HepG2 (cell line): ENCODE measurements at regions not wholly inside any gene's neighbourhood (a gene's known extent, or its start where the extent isn't known, plus 50 kb on each side); places are given as distances from the start of the nearest gene placed in this dataset.

Experiments used
- JUN ChIP-seq: sonication (generic); formaldehyde crosslinking; IDR thresholded peaks from 2 replicates; pipeline ENCODE4 v1.4.0; 2020; ENCODE audit warnings: mild to moderate bottlenecking, missing genetic modification reagents
- MLLT10 ChIP-seq: sonication (generic); formaldehyde crosslinking; IDR thresholded peaks from 2 replicates; pipeline ENCODE4 v1.4.0; 2020; ENCODE audit warnings: missing genetic modification reagents
- SP1 ChIP-seq, 2 experiments: fragments of 450-650 bp in 1 of 2; sonication (generic) in 1 of 2; formaldehyde crosslinking in 1 of 2; IDR thresholded peaks; 2 replicates each; pipeline versions ENCODE4 v1.4.0 to v1.6.1; 2016 to 2020; ENCODE audit warnings: missing genetic modification reagents in 1 of 2
- ZNF124 ChIP-seq: sonication (generic); formaldehyde crosslinking; IDR thresholded peaks from 2 replicates; pipeline ENCODE4 v1.4.0; 2020; ENCODE audit warnings: missing genetic modification reagents
- TF ChIP-seq, protein P1 (sequence below): sonication (generic); formaldehyde crosslinking; IDR thresholded peaks from 2 replicates; pipeline ENCODE4 v1.4.0; 2020; ENCODE audit warnings: mild to moderate bottlenecking, missing genetic modification reagents
- TF ChIP-seq, protein P2 (sequence below): sonication (generic); formaldehyde crosslinking; IDR thresholded peaks from 2 replicates; pipeline ENCODE4 v1.4.0; 2020; ENCODE audit warnings: missing genetic modification reagents, low read depth, mild to moderate bottlenecking, borderline replicate concordance
- TF ChIP-seq, protein P3 (sequence below): sonication (generic); formaldehyde crosslinking; IDR thresholded peaks from 2 replicates; pipeline ENCODE4 v1.4.0; 2020; ENCODE audit warnings: missing genetic modification reagents

DNA sequence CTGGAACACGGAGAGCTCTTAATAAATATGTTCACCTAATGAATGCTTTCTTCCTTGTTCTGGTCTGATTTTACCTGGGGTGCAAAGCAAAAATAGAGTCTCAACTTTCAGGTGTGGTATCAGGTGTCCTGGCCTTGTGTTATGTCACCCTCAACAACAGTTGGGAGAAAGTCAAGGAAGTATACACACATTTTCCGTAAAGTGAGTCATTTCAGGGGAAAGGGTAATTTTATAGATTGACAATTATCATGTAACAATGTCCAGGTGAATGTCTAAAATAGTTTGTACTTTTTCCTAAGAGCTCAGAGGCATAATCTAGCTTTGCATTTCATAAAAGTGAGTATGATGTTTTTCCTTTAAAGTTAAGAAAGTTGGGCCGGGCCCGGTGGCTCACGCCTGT, 287.4 kb downstream of the SKIDA1 start (continued):
- TF ChIP-seq MLLT10 (no peak), SP1 (IDR thresholded peaks at IDR 0.05) (no peak), SP1 (CRISPR knock-in tag; IDR thresholded peaks at IDR 0.05) (no peak), ZNF124 (CRISPR knock-in tag) (no peak), JUN (CRISPR knock-in tag) (no peak)
- TF ChIP-seq, protein P1, sequence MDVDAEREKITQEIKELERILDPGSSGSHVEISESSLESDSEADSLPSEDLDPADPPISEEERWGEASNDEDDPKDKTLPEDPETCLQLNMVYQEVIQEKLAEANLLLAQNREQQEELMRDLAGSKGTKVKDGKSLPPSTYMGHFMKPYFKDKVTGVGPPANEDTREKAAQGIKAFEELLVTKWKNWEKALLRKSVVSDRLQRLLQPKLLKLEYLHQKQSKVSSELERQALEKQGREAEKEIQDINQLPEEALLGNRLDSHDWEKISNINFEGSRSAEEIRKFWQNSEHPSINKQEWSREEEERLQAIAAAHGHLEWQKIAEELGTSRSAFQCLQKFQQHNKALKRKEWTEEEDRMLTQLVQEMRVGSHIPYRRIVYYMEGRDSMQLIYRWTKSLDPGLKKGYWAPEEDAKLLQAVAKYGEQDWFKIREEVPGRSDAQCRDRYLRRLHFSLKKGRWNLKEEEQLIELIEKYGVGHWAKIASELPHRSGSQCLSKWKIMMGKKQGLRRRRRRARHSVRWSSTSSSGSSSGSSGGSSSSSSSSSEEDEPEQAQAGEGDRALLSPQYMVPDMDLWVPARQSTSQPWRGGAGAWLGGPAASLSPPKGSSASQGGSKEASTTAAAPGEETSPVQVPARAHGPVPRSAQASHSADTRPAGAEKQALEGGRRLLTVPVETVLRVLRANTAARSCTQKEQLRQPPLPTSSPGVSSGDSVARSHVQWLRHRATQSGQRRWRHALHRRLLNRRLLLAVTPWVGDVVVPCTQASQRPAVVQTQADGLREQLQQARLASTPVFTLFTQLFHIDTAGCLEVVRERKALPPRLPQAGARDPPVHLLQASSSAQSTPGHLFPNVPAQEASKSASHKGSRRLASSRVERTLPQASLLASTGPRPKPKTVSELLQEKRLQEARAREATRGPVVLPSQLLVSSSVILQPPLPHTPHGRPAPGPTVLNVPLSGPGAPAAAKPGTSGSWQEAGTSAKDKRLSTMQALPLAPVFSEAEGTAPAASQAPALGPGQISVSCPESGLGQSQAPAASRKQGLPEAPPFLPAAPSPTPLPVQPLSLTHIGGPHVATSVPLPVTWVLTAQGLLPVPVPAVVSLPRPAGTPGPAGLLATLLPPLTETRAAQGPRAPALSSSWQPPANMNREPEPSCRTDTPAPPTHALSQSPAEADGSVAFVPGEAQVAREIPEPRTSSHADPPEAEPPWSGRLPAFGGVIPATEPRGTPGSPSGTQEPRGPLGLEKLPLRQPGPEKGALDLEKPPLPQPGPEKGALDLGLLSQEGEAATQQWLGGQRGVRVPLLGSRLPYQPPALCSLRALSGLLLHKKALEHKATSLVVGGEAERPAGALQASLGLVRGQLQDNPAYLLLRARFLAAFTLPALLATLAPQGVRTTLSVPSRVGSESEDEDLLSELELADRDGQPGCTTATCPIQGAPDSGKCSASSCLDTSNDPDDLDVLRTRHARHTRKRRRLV (CRISPR knock-in tag) = no peak
- TF ChIP-seq, protein P2, sequence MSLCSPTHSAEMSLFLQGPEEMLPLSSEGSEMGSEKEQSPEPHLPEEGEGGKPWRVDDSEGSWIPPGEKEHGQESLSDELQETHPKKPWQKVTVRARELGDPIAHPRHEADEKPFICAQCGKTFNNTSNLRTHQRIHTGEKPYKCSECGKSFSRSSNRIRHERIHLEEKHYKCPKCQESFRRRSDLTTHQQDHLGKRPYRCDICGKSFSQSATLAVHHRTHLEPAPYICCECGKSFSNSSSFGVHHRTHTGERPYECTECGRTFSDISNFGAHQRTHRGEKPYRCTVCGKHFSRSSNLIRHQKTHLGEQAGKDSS (CRISPR knock-in tag) = no peak
- TF ChIP-seq, protein P3, sequence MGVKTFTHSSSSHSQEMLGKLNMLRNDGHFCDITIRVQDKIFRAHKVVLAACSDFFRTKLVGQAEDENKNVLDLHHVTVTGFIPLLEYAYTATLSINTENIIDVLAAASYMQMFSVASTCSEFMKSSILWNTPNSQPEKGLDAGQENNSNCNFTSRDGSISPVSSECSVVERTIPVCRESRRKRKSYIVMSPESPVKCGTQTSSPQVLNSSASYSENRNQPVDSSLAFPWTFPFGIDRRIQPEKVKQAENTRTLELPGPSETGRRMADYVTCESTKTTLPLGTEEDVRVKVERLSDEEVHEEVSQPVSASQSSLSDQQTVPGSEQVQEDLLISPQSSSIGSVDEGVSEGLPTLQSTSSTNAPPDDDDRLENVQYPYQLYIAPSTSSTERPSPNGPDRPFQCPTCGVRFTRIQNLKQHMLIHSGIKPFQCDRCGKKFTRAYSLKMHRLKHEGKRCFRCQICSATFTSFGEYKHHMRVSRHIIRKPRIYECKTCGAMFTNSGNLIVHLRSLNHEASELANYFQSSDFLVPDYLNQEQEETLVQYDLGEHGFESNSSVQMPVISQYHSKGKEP (CRISPR knock-in tag) = no peak
